Parathyroid adenoma (tissue), 2 donors: ENCODE measurements at regions not wholly inside any gene's neighbourhood (a gene's known extent, or its start where the extent isn't known, plus 50 kb on each side); places are given as distances from the start of the nearest gene placed in this dataset.

Source experiments
- H2AFZ ChIP-seq: fragments of 300-600 bp; sonication (generic); one replicate; pipeline ENCODE4 v1.7.0; 2017; ENCODE audit warnings: antibody characterized with exemption, mild to moderate bottlenecking
- H3K27ac ChIP-seq: fragments of 300-600 bp; sonication (generic); one replicate; pipeline ENCODE4 v1.7.0; 2017
- H3K27me3 ChIP-seq: fragments of 300-600 bp; sonication (generic); one replicate; pipeline ENCODE4 v1.7.0; 2017; ENCODE audit warnings: low read length; ENCODE audit not compliant: control insufficient read depth, insufficient read depth
- H3K36me3 ChIP-seq: fragments of 300-600 bp; sonication (generic); one replicate; pipeline ENCODE4 v1.7.0; 2017; ENCODE audit warnings: low read length; ENCODE audit not compliant: control insufficient read depth, insufficient read depth
- H3K4me1 ChIP-seq: fragments of 300-600 bp; sonication (generic); one replicate; pipeline ENCODE4 v1.7.0; 2017; ENCODE audit warnings: control low read depth
- H3K4me2 ChIP-seq: fragments of 300-600 bp; sonication (generic); one replicate; pipeline ENCODE4 v1.7.0; 2017; ENCODE audit warnings: low read length
- H3K4me3 ChIP-seq: fragments of 300-600 bp; sonication (generic); one replicate; pipeline ENCODE4 v1.7.0; 2017; ENCODE audit warnings: low read depth, low read length
- H3K79me2 ChIP-seq: fragments of 300-600 bp; sonication (generic); one replicate; pipeline ENCODE4 v1.7.0; 2017; ENCODE audit warnings: control low read depth
- H3K9ac ChIP-seq: fragments of 300-600 bp; sonication (generic); one replicate; pipeline ENCODE4 v1.7.0; 2017; ENCODE audit warnings: mild to moderate bottlenecking
- H3K9me3 ChIP-seq: fragments of 300-600 bp; sonication (generic); one replicate; pipeline ENCODE4 v1.7.0; 2017; ENCODE audit warnings: low read length; ENCODE audit not compliant: control insufficient read depth
- TF ChIP-seq, protein P1 (sequence below): fragments of 300-600 bp; sonication (generic); IDR thresholded peaks from one replicate; pipeline ENCODE4 v1.7.0; 2017; ENCODE audit warnings: antibody characterized with exemption, mild to moderate bottlenecking
- donor health status: primary hyperparathyroidism.

GRCh38 chr10:107398115-107398514 lies 233.6 kb upstream of the SORCS1 start:
- H2AFZ ChIP-seq = no peak overlapping the region
- H3K4me3 ChIP-seq = no peak overlapping the region
- H3K9me3 ChIP-seq = no peaks in the 10 kb centered on the region
- TF ChIP-seq, protein P1, sequence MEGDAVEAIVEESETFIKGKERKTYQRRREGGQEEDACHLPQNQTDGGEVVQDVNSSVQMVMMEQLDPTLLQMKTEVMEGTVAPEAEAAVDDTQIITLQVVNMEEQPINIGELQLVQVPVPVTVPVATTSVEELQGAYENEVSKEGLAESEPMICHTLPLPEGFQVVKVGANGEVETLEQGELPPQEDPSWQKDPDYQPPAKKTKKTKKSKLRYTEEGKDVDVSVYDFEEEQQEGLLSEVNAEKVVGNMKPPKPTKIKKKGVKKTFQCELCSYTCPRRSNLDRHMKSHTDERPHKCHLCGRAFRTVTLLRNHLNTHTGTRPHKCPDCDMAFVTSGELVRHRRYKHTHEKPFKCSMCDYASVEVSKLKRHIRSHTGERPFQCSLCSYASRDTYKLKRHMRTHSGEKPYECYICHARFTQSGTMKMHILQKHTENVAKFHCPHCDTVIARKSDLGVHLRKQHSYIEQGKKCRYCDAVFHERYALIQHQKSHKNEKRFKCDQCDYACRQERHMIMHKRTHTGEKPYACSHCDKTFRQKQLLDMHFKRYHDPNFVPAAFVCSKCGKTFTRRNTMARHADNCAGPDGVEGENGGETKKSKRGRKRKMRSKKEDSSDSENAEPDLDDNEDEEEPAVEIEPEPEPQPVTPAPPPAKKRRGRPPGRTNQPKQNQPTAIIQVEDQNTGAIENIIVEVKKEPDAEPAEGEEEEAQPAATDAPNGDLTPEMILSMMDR = no peak
- no peaks in the 10 kb centered on the region for H3K27me3 ChIP-seq
- no peak overlapping the region for H3K4me2 ChIP-seq
- H3K4me1 ChIP-seq = no peaks in the 10 kb centered on the region
- no peak overlapping the region for H3K27ac ChIP-seq
- H3K79me2 ChIP-seq = no peaks in the 10 kb centered on the region
- H3K36me3 ChIP-seq = no peaks in the 10 kb centered on the region
- no peak overlapping the region for H3K9ac ChIP-seq

- H3K79me2 ChIP-seq = no peaks in the 10 kb centered on the region
- H3K36me3 ChIP-seq = no peaks in the 10 kb centered on the region
- no peaks in the 10 kb centered on the region for H3K9me3 ChIP-seq
- H3K4me2 ChIP-seq = no peak overlapping the region
- H3K4me3 ChIP-seq = no peak overlapping the region
- TF ChIP-seq, protein P1 = no peak
- H3K9ac ChIP-seq = no peak overlapping the region
- no peaks in the 10 kb centered on the region for H3K4me1 ChIP-seq
- no peaks in the 10 kb centered on the region for H3K27me3 ChIP-seq
- H3K27ac ChIP-seq = no peak overlapping the region
- no peak overlapping the region for H2AFZ ChIP-seq
Measured at GRCh38 chr10:107391901-107392300, 227.4 kb upstream of the SORCS1 start.

- Histone ChIP-seq H3K79me2 (no peaks in the 10 kb centered on the region), H3K4me3 (no peak overlapping the region), H3K36me3 (no peaks in the 10 kb centered on the region), H2AFZ (no peak overlapping the region), H3K9me3 (no peaks in the 10 kb centered on the region), H3K27me3 (no peaks in the 10 kb centered on the region), H3K4me1 (no peaks in the 10 kb centered on the region), H3K9ac (no peak overlapping the region), H3K27ac (no peak overlapping the region), H3K4me2 (no peak overlapping the region)
- TF ChIP-seq, protein P1 = no peak
Measured at GRCh38 chr10:107390563-107390962, 226.1 kb upstream of the SORCS1 start.

- Histone ChIP-seq H3K9ac (no peak overlapping the region), H3K27ac (no peak overlapping the region), H3K9me3 (no peaks in the 10 kb centered on the region), H3K27me3 (no peaks in the 10 kb centered on the region), H3K79me2 (no peaks in the 10 kb centered on the region), H2AFZ (no peak overlapping the region), H3K4me1 (no peaks in the 10 kb centered on the region), H3K4me3 (no peak overlapping the region), H3K36me3 (no peaks in the 10 kb centered on the region), H3K4me2 (no peak overlapping the region)
- TF ChIP-seq, protein P1 = no peak
Measured at GRCh38 chr10:107383357-107383756, 218.9 kb upstream of the SORCS1 start.

DNA sequence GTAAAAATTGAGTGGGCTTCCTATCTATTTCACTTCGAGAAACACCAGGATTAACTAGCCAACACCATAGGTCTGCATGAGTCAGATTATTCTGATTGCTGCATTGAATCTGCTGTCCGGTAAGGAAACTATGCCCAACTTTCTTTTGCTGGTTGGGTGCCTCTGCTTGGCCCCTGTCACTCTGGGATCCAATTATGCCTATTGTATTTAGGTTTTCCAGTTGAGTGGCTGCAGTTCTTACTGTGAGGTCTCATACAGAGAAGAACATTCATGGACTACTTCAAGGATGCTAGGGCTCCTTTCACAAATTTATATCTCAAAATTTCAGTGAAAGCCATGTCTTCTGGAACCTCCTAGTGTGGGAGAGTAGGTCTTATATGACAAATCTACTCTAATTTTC lies 215.1 kb upstream of the SORCS1 start:
- TF ChIP-seq, protein P1 = no peak

More for the DNA sequence above, 215.1 kb upstream of the SORCS1 start:
- no peaks in the 10 kb centered on the region for H3K36me3 ChIP-seq
- H3K79me2 ChIP-seq = no peaks in the 10 kb centered on the region
- no peaks in the 10 kb centered on the region for H3K27me3 ChIP-seq
- H3K4me2 ChIP-seq = no peak overlapping the region
- no peaks in the 10 kb centered on the region for H3K4me1 ChIP-seq
- no peak overlapping the region for H3K27ac ChIP-seq
- no peaks in the 10 kb centered on the region for H3K9me3 ChIP-seq
- H2AFZ ChIP-seq = no peak overlapping the region
- H3K9ac ChIP-seq = no peak overlapping the region
- H3K4me3 ChIP-seq = no peak overlapping the region
